ENCODE measurements at regions not wholly inside any gene's neighbourhood (a gene's known extent, or its start where the extent isn't known, plus 50 kb on each side); places are given as distances from the start of the nearest gene placed in this dataset.

DNA sequence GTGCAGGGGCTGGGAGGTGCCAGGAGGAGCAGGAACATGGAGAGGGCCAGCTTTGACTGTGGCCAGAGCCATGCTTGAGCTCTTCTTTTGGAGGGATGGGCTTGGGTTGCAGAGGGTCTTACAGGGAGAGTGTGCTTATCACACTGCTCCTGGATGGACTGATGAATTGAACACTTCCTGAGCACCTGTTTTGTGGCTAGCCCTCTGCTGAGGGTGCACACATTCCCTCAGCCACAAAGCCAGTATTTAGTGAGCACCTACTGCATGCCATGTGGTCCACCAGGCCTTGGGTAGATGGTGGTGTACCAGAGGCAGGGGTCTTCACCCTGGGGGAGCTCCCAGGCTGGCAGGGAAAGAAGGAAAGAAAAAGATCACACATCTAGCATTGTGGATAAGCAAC, 118.9 kb downstream of the SLC25A47 start (continued):
- no peak for TF ChIP-seq MAX (IDR thresholded peaks at IDR 0.05)
- TF ChIP-seq KDM5A (IDR thresholded peaks at IDR 0.05; ENCODE audit: low read length), result no peak
- TF ChIP-seq YY1 (IDR thresholded peaks at IDR 0.05; ENCODE audit: low read depth, low read length), result no peak

Data from H1 (cell line).